ENCODE measurements at regions not wholly inside any gene's neighbourhood (a gene's known extent, or its start where the extent isn't known, plus 50 kb on each side); places are given as distances from the start of the nearest gene placed in this dataset.
"Not testable (repeated sequence)": the region's sequence is repeated elsewhere in the genome, so short reads cannot be mapped to it uniquely, and the experiment has no call there.

- TF ChIP-seq PATZ1 (CRISPR knock-in tag; IDR thresholded peaks at IDR 0.05; ENCODE audit: borderline replicate concordance) (peak; percentile 69; the same call in 1 of the 2 replicates), CREB5 (CRISPR knock-in tag; IDR thresholded peaks at IDR 0.05; ENCODE audit: low read depth) (no peak)
- peak; percentile 85 for ATAC-seq
Observed at GRCh38 chr9:33623658-33624586, 99.9 kb downstream of the ANKRD18B start.

- not testable (repeated sequence) for ATAC-seq
Observed at GRCh38 chr9:33628318-33628717, 104.3 kb downstream of the ANKRD18B start.

- ATAC-seq = no peak
- no peak for TF ChIP-seq ZFP3 (CRISPR knock-in tag; IDR thresholded peaks at IDR 0.05)
- TF ChIP-seq POU6F1 (CRISPR knock-in tag; IDR thresholded peaks at IDR 0.05; ENCODE audit: borderline replicate concordance, low read depth) = no peak
- TF ChIP-seq ZC3H10 (CRISPR knock-in tag; IDR thresholded peaks at IDR 0.05) = no peak
- TF ChIP-seq ZNF8 (CRISPR knock-in tag; IDR thresholded peaks at IDR 0.05) = no peak
- no peak for TF ChIP-seq CSRNP3 (CRISPR knock-in tag; IDR thresholded peaks at IDR 0.05)
- no peak for TF ChIP-seq TCF4 (CRISPR knock-in tag; IDR thresholded peaks at IDR 0.05; ENCODE audit: borderline replicate concordance)
- TF ChIP-seq ZNF70 (CRISPR knock-in tag; IDR thresholded peaks at IDR 0.05) = no peak
- no peak for TF ChIP-seq ESRRG (CRISPR knock-in tag; IDR thresholded peaks at IDR 0.05)
- no peak for TF ChIP-seq CREB5 (CRISPR knock-in tag; IDR thresholded peaks at IDR 0.05; ENCODE audit: low read depth)
- no peak for TF ChIP-seq BACH2 (CRISPR knock-in tag; IDR thresholded peaks at IDR 0.05; ENCODE audit: borderline replicate concordance)
- TF ChIP-seq TSHZ2 (CRISPR knock-in tag; IDR thresholded peaks at IDR 0.05) = no peak
- TF ChIP-seq OSR1 (CRISPR knock-in tag; IDR thresholded peaks at IDR 0.05) = no peak
- TF ChIP-seq GLIS3 (CRISPR knock-in tag; IDR thresholded peaks at IDR 0.05) = no peak
- no peak for TF ChIP-seq PPARA (CRISPR knock-in tag; IDR thresholded peaks at IDR 0.05; ENCODE audit: borderline replicate concordance)
- no peak for TF ChIP-seq ZNF565 (CRISPR knock-in tag; conservative IDR thresholded peaks at IDR 0.05; ENCODE audit: low read depth)
- TF ChIP-seq ZFP30 (CRISPR knock-in tag; IDR thresholded peaks at IDR 0.05) = no peak
- TF ChIP-seq CSDC2 (CRISPR knock-in tag; IDR thresholded peaks at IDR 0.05) = no peak
Observed at GRCh38 chr9:33628865-33629410, 104.9 kb downstream of the ANKRD18B start.

Data from SK-N-SH treated with all-trans-retinoic acid at 6 μM for 48 hours (cell line).